HUES6 (cell line): ENCODE measurements at regions not wholly inside any gene's neighbourhood (a gene's known extent, or its start where the extent isn't known, plus 50 kb on each side); places are given as distances from the start of the nearest gene placed in this dataset.
"Not testable (repeated sequence)": the region's sequence is repeated elsewhere in the genome, so short reads cannot be mapped to it uniquely, and the experiment has no call there.

Experiments
- H3K27ac ChIP-seq: 2 replicates; pipeline ENCODE4 v1.7.0; 2013; ENCODE audit warnings: low read depth, mild to moderate bottlenecking, low read length, inconsistent platforms
- H3K27me3 ChIP-seq: 2 replicates; pipeline ENCODE4 v1.6.1; 2013; ENCODE audit warnings: low read length; ENCODE audit not compliant: control insufficient read depth, insufficient read depth
- H3K36me3 ChIP-seq: 2 replicates; pipeline ENCODE4 v1.6.1; 2013; ENCODE audit warnings: low read length; ENCODE audit not compliant: control insufficient read depth, insufficient read depth
- H3K4me1 ChIP-seq: 2 replicates; pipeline ENCODE4 v1.6.1; 2013; ENCODE audit warnings: low read length; ENCODE audit not compliant: control insufficient read depth, insufficient read depth
- H3K4me3 ChIP-seq: 2 replicates; pipeline ENCODE4 v1.5.1; 2013; ENCODE audit warnings: low read depth, low read length
- H3K9ac ChIP-seq: one replicate; pipeline ENCODE4 v1.6.1; 2013; ENCODE audit warnings: mild to moderate bottlenecking, low read length
- H3K9me3 ChIP-seq: 2 replicates; pipeline ENCODE4 v1.6.1; 2013; ENCODE audit warnings: low read depth, low read length; ENCODE audit not compliant: control insufficient read depth, insufficient read depth

DNA sequence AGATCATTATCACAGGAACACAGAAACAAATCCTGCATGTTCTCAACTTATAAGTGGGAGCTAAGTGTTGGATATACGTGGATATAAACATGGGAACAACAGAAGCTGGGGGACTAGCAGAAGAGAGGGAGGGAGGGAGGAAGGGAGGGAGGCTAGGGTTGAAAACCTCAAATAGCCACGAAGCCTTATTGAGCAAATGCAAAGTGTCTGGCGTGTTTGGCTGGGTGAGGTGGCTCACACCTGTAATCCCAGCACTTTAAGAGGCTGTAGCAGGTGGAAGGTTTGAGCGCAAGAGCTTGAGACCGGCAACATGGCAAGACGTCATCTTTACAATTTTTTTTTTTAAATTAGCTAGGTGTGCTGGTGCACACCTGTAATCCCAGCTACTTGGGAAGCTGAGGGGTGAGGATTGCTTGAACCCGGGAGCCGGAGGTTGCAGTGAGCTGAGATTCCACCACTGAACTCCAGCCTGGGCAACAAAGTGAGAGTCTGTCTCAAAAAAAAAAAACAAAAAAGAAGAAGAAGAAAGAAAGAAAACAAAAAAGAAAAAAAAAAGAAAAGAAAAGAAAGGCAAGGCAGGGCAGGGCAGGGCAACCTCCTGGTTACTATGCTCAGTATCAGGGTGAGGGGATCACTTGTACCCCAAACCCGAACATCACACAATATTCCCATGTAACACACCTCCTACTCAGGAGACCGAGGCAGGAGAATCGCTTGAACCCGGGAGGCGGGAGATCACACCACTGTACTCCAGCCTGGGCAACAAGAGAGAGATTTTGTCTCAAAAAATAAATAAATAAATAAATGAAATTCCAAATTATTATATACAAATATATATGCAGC lies 4492.7 kb upstream of the OR11H1 start:
- not testable (repeated sequence) for H3K4me1 ChIP-seq, H3K27ac ChIP-seq, H3K27me3 ChIP-seq, H3K36me3 ChIP-seq, H3K9ac ChIP-seq, H3K4me3 ChIP-seq
- peaks cover 93% of the 10 kb centered on the region for H3K9me3 ChIP-seq

DNA sequence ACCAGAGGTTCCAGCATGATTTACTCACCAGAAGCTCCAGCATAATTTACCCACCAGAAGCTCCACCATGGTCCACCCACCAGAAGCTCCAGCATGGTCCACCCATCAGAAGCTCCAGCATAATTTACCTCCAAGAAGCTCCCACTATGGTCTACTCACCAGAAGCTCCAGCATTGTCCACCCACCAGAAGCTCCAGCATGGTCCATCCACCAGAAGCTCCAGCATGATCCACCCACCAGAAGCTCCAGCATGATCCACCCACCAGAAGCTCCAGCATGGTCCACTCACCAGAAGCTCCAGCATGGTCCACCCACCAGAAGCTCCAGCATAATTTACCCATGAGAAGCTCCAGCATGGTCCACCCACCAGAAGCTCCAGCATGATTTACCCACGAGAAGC lies 4490.7 kb upstream of the OR11H1 start:
- H3K36me3 ChIP-seq, H3K4me3 ChIP-seq, H3K9ac ChIP-seq, H3K27ac ChIP-seq, H3K4me1 ChIP-seq, H3K27me3 ChIP-seq: not testable (repeated sequence)
- peaks cover 92% of the 10 kb centered on the region for H3K9me3 ChIP-seq

DNA sequence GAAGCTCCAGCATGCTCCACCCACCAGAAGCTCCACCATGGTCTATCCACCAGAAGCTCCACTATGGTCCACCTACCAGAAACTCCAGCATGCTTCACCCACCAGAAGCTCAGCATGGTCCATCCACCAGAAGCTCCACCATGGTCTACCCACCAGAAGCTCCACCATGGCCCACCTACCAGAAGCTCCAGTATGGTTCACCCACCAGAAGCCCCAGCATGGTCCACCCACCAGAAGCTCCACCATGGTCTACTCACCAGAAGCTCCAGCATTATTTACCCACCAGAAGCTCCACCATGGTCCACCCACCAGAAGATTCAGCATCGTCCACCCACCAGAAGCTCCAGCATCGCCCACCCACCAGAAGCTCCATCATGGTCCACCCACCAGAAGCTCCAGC lies 4490.2 kb upstream of the OR11H1 start:
- H3K4me1 ChIP-seq, H3K27ac ChIP-seq, H3K4me3 ChIP-seq, H3K9ac ChIP-seq, H3K27me3 ChIP-seq, H3K36me3 ChIP-seq: not testable (repeated sequence)
- peaks cover 90% of the 10 kb centered on the region for H3K9me3 ChIP-seq

DNA sequence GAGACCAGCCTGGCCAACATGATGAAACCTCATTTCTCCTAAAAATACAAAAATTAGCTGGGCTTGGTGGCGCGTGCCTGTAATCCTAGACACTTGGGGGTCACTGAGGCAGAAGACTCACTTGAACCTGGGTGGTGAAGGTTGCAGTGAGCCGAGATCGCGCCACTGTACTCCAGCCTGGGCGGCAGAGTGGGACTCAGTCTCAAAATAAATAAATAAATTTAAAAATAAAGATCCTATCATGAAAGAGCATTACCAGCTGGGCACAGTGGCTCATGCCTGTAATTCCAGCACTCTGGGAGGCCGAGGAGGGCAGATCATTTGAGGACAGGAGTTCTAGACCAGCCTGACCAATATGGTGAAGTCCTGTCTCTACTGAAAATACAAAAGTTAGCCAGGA lies 4489.2 kb upstream of the OR11H1 start:
- peaks cover 86% of the 10 kb centered on the region for H3K9me3 ChIP-seq
- H3K27ac ChIP-seq, H3K4me3 ChIP-seq, H3K27me3 ChIP-seq, H3K36me3 ChIP-seq, H3K4me1 ChIP-seq, H3K9ac ChIP-seq: not testable (repeated sequence)

DNA sequence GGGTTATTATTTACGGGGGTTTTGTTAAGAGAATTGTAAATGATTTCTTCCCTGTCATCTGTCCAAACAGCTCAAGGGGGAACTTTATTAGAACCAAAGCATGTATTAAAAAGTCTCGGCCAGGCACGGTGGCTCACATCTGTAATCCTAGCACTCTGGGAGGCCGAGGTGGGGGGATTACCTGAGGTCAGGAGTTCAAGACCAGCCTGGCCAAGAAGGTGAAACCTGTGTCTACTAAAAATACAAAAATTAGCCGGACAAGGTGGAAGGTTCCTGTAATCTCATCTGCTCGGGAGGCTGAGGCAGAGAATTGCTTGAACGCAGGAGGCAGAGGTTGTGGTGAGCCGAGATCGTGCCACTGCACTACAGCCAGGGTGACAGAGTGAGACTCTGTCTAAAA lies 4486.6 kb upstream of the OR11H1 start:
- not testable (repeated sequence) for H3K4me1 ChIP-seq, H3K4me3 ChIP-seq

DNA sequence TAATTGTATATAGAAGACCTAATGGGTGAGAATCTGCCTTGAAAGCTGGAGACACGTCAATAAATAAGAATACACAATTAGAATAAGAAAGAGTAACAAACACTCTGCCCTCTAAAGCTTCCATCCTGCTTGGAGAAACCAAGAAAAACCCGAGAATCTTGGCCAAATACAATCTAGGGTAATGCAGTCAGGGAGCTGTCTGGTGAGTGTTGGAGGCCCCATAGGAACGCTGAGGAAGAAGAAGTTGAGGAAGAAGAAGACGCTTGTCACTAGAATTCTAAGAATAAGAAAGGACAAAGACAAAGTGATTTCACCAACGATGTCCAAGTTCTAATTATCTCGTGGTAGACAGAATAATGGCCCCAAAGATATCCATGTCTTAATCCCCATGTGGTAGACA lies 4485.9 kb upstream of the OR11H1 start:
- Histone ChIP-seq H3K9ac (no peak overlapping the region), H3K4me1 (no peaks in the 10 kb centered on the region), H3K27me3 (no peaks in the 10 kb centered on the region), H3K27ac (no peak overlapping the region), H3K9me3 (peaks cover 70% of the 10 kb centered on the region), H3K4me3 (no peak overlapping the region), H3K36me3 (no peaks in the 10 kb centered on the region)

More for the DNA sequence above, 4486.6 kb upstream of the OR11H1 start:
- H3K27ac ChIP-seq, H3K9ac ChIP-seq, H3K36me3 ChIP-seq, H3K27me3 ChIP-seq: not testable (repeated sequence)
- H3K9me3 ChIP-seq: peaks cover 73% of the 10 kb centered on the region

DNA sequence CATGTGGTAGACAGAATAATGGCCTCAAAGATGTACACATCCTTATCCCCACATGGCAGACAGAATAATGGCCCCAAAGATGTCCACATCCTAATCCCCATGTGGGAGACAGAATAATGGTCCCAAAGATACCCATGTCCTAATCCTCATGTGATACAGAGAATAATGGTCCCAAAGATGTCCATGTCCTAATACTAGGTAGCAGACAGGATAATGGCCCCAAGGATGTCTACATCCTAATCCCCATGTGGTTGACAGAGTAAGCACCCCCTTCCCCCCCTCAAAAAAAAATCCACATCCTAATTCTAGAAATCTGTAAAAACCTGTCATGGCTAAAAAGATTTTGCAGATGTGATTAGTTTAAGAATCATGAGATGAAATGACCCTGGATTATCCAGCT lies 4484.7 kb upstream of the OR11H1 start:
- H3K36me3 ChIP-seq, H3K9ac ChIP-seq, H3K4me1 ChIP-seq, H3K27me3 ChIP-seq, H3K27ac ChIP-seq, H3K4me3 ChIP-seq: not testable (repeated sequence)
- H3K9me3 ChIP-seq: peaks cover 67% of the 10 kb centered on the region

DNA sequence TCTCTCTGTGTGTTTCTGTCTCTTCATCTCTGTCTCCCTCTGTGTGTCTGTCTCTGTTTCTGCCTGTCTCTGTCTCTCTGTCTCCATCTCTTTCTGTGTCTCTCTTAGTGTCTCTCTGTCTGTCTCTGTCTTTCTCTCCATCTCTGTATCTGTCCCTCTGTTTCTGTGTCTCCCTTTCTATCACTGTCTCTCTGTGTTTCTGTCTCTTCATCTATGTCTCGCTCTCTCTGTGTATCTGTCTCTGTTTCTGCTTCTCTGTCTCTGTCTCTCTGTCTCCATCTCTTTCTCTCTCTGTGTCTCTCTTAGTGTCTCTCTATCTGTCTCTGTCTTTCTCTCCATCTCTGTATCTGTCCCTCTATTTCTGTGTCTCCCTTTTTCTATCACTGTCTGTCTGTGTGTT lies 4479.1 kb upstream of the OR11H1 start:
- not testable (repeated sequence) for H3K36me3 ChIP-seq, H3K9ac ChIP-seq, H3K4me3 ChIP-seq, H3K27ac ChIP-seq, H3K4me1 ChIP-seq, H3K27me3 ChIP-seq
- H3K9me3 ChIP-seq: peaks cover 57% of the 10 kb centered on the region

DNA sequence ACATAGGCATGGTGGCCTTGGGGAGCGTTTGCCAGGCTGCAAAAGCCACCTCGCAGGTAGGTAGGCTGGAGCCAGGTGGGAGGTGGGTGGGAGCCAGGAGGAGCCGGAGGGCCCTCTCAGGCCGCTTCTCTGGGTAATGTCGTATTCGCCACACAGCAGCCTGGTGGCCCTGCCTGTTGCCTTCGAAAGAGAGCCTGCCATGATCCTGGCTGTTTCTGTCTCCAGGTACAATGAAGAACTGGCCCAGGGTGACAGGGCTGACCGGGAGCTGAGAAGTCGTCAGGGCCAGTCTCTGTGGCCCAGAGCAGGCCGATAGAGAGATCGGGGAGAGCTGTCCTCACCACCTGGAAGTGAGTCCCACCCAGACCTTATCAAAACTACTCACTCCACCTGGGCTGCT lies 4477.8 kb upstream of the OR11H1 start:
- H3K4me3 ChIP-seq, H3K9ac ChIP-seq, H3K36me3 ChIP-seq, H3K4me1 ChIP-seq, H3K27me3 ChIP-seq, H3K27ac ChIP-seq: not testable (repeated sequence)
- peaks cover 61% of the 10 kb centered on the region for H3K9me3 ChIP-seq

DNA sequence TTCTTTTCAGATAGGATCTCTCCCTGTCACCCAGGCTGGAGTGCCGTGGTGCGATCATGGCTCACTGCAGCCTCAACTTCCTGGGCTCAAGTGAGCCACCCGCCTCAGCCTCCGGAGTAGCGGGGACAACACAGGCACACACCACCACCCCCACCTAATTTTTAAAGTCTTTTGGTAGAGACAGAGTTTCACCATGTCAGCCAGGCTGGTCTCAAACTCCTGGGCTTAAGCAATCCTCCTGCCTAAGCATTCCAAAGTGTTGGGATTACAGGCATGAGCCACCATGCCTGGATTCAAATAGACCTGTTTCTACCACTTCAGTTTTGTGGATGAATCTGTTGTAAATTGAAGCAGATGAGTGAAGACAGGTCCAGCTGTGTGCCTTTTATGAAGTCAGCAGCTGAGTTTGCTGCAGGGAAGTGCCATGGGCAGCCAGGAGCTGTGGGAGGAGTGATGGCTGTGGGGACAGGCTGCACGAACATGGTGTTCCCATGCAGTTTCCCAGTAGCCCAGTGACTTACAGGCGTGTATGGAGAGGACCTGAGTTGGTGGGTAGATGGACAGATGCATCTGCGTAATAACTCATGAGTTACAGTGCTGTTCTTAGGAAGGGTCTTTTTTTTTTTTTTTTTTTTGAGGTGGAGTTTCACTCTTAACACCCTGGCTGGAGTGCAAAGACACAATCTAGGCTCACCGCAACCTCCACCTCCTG lies 4476.4 kb upstream of the OR11H1 start:
- not testable (repeated sequence) for H3K27me3 ChIP-seq, H3K27ac ChIP-seq, H3K9ac ChIP-seq, H3K36me3 ChIP-seq, H3K4me1 ChIP-seq, H3K4me3 ChIP-seq
- H3K9me3 ChIP-seq: peaks cover 72% of the 10 kb centered on the region

DNA sequence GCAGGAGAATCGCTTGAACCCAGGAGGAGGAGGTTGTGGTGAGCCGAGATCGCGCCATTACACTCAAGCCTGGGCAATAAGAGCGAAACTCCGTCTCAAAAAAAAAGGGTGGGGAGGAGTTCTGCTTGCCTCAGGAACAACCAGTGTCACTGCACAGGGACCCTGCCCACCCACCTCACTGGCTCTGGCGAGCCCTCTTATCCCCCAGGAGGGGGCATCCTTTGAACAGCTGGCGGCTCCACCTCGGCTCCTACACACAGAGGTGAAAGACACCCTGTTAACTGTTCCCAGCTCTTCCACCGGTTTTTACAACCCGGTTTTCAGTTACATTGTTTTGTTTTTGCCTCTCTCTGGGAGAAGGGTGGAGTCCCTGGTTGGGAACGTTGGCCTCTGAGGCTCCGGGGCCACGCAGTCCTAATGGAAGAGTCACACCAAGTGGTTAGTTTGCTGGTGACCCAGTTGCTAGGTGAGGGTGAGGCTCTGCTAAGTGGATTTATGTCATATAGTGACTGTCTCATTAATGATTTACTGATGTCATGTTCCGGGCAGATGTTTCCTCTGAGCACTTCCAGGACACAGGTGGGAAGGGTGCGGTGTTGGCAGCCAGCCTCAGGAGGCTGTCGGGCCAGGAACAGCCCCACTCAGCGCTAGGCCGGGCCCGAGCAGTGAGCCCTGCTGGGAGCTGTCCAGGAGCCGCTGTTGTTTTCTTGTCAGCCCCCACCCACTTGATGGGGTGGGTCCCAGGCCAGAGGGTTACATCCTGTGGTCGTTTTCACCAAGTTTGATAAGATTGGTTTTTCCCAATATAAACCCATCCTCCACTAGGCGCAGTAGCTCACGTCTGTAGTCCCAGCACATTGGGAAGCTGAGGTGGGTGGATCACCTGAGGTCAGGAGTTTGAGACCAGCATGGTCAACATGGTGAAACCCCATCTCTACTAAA lies 4474.3 kb upstream of the OR11H1 start:
- H3K36me3 ChIP-seq, H3K4me3 ChIP-seq, H3K27ac ChIP-seq, H3K4me1 ChIP-seq, H3K27me3 ChIP-seq, H3K9ac ChIP-seq: not testable (repeated sequence)
- peaks cover 80% of the 10 kb centered on the region for H3K9me3 ChIP-seq
